DMS53 treated with DMSO at 0.1 percent for 48 hours (cell line): ENCODE measurements at regions not wholly inside any gene's neighbourhood (a gene's known extent, or its start where the extent isn't known, plus 50 kb on each side); places are given as distances from the start of the nearest gene placed in this dataset.
"Not testable (repeated sequence)": the region's sequence is repeated elsewhere in the genome, so short reads cannot be mapped to it uniquely, and the experiment has no call there.

Experiments
- DNase-seq: peaks from one replicate; lab custom pipeline; 2025; ENCODE audit not compliant: unreplicated experiment; lab: John Stamatoyannopoulos, UW

DNA sequence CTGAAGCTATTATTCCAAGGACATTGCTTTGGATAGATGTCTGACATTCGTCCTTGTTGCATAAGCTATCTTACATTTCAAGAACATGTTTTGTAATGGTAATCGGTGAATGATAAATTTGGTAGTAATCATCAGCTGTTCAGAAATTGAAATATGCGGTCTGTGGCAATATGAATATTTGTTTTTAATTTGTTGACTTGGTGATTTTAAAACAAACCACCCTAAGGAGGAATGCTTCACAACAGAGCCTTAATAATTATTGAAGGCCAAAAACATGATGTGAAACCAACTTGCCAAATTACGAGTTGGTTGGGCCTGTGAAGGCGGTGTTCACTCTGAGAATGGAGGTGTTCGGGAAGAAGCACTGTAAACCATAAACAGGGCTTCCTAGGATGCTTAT lies 149.7 kb upstream of the TUT7 start:
- no peak for DNase-seq

DNA sequence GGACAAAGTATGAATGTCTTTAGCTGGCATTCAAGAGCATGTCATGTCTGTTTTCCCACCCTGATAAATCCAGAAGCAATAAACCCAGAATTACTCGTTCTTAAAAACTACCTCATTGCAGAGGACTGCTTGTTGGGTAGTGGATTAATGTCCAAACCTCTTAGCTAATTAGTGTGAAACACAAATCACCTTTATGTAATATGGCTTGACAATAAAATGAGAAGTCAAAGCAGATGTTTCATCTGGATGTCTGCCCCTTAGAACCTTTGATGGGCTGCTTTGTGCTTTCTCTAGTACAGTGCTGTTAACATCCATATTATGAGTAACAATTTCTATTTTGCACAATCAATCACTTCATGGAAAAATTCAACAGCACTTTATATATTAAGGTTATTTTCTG lies 149.1 kb upstream of the TUT7 start:
- no peak for DNase-seq

- no peak for DNase-seq
Measured at GRCh38 chr9:86500667-86501435, 146.6 kb upstream of the TUT7 start.

- DNase-seq = no peak
Measured at GRCh38 chr9:86500031-86500430, 145.8 kb upstream of the TUT7 start.

DNA sequence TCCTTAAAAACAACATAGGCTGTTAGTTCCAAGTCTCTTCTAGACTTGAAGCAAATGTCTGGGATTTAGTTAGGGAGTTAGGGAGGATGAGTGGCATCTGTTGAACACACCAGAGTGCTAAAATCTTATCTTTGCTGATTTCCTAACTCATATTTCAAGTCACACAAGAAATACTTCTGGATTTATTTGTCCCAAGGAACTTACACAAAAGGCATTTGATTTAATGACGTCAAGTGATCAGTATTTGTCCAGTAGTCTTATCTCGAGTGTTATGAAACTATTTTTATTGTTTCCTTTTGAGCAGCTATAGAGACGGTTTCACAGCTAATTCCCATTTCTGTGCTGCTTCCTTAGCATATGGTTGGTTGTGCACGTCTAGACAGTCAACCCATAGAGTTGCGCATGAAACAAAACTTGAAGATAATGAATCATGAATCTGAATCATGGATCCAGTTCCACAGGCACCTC lies 140.5 kb upstream of the TUT7 start:
- DNase-seq = no peak

GRCh38 chr9:86491468-86492266 lies 137.5 kb upstream of the TUT7 start:
- no peak for DNase-seq

DNA sequence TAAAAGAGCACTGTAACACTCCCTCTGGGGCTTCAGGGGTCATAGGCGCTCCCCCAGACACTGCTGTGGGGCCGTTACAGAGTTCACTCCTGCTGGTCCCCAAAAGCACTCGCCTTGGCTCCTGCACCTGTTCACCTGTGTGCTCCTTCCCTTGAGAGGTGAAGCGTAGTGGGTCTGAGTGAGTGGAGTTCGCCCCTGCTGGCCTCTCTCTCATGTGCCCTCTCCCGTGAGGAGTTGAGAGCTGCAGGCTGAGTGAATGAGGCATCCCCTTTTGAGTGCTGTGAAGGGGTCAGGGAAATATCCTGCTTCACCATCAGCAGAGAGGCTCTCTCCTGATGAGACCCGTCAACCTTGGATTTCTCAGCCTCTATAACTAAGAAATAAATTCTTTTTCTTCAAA lies 134.6 kb upstream of the TUT7 start:
- no peak for DNase-seq

GRCh38 chr9:86488345-86488744 lies 134.1 kb upstream of the TUT7 start:
- DNase-seq = no peak

DNA sequence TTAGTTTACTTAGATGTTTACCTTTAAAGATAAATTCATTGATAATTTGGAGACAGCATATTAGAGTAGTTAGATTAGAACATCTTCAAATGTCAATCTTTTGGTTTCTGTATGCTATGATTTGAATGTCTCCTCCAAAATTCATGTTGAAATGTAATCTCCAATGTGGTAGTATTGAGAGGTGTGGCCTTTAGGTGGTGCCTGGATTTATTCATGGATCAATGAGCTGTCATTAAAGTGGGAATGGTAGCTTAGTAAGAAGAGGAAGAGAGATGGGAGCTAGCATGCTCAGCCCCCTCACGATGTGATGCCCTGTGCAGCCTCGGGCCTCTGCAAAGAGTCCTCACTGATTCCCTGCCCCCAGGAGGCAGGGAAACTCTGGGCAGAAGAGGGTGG lies 133.6 kb upstream of the TUT7 start:
- no peak for DNase-seq

DNA sequence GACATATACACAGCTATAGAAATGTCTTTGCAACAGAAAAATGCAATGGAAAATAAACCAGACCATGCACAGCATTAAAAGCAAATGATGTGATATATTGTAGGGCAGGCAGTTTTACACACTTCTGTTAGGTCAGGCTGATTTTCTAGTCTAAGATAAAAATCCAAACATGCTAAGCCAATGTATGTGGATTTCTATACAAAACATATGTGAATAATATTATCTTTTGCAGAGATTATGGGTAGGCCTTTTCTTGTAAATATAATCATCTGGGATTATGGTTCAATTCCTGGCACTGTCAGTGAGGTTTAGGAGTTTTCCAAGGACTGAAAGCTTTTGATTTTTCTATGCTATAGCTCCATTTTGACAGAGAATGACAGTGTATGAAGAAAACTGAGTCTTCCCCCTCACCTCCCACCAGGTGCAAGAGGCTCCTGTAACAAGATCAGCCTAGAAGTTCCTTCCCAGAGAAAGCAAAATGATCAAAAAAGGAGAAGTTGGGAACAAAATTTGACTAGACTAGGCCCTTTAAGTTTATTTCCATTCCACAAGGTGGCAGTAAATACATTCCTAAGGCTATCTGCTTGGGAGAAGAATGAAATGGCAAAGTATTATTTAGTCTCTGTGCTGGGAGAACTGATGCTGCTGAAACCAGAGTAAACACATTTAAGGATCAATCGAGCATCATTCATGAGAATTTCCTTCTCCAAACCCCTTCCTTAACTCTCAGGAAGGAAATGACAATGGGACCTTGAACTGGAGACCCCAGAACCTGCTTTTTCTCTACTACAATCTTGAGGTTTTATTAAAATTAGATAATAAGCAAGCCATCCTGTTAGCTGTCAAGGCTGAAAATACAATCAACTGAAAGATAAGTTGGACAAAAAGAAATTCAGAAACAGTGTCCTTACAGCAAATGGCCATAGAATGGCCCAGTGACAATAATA lies 133.0 kb upstream of the TUT7 start:
- DNase-seq = peak; percentile 9

DNA sequence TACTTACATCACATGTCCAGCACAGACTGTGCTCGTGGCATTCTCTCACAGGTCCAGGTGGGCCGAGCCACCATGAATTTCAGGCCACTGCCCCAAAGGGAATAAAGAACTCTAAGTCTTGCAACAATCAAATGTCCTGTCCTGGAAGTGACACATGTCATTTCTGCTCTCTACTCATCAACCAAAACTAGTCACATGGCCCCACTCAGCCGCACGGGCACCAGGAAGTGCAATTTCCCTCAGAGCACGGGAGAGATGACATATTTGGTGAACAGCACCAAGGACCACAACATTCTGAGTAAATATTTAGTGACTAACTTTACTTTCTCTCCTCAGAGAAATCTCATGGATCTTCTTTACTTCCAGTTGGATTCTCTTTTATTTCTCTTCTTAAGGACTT lies 131.1 kb upstream of the TUT7 start:
- DNase-seq = no peak

DNA sequence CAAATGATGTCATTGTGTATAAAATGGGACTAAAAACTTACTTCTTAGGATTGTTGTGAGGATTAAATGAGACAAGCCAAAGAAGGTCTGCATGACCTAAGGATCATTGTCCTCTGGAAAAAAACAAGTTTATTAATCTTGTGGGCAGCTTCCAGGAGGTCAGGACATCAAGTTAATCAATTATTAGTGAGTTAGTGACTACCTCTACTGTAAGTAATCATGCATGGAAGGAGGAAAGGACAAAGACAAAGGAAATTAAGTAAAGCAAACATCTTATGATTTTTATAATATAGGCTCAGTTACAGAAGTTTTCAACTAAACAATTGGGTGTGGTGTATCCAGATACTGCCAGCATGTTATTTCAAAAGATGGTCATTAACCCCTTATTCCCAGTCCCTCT lies 129.3 kb upstream of the TUT7 start:
- DNase-seq = no peak

- no peak for DNase-seq
Measured at GRCh38 chr9:86481466-86481865, 127.3 kb upstream of the TUT7 start.

DNA sequence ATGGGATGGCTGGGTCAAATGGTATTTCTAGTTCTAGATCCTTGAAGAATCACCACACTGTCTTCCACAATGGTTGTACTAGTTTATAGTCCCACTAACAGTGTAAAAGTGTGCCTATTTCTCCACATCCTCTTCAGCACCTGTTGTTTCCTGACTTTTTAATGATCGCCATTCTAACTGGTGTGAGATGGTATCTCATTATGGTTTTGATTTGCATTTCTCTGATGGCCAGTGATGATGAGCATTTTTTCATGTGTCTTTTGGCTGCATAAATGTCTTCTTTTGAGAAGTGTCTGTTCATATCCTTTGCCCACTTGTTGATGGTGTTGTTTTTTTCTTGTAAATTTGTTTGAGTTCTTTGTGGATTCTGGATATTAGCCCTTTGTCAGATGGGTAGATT lies 121.0 kb upstream of the TUT7 start:
- DNase-seq = not testable (repeated sequence)

DNA sequence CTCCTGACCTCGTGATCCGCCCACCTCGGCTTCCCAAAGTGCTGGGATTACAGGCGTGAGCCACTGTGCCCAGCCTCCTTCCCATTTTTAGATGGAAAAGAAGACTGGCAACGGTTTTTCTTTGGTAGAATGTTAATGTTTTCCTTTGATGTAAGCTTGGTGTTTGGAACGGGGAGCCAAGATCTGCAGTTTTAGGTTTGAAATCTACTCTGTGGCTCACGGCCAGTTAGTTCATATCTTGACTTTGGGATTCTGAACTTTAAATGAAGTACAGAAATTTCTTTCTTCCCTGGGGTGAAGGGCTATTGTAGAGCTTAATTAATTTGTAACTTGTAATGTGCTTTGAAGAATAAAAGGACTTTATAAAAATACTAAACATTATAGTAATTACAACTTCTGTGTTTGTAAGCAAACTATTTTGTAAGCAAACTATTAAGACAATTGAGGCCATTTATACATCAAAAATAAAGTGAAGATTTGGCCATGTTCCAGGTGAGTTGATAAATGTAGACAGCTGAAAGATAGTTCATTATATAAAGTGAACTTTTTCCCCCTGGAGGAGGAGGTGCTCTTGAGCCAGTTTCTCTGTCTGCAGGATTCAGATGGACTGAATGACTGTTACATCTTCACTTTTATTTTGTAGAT lies 117.1 kb upstream of the TUT7 start:
- no peak for DNase-seq

DNA sequence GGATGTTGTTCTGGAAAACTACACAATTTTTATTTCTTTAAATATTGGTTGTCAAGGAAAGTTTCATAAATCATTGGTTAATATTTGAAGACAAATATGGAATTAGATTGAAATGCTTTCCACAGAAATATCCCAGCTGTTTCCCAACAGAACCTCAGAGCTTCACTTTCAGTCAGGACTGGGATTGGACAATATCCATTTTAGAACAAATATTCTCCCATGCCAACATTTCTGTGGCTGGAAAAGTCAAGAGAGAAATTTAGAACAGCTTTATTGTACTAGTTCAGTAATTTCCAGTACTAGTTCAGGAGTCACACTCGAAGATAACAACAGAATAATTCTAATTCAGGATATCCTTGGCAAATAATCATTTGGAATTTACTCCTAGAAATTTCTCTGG lies 116.1 kb upstream of the TUT7 start:
- DNase-seq = no peak

DNA sequence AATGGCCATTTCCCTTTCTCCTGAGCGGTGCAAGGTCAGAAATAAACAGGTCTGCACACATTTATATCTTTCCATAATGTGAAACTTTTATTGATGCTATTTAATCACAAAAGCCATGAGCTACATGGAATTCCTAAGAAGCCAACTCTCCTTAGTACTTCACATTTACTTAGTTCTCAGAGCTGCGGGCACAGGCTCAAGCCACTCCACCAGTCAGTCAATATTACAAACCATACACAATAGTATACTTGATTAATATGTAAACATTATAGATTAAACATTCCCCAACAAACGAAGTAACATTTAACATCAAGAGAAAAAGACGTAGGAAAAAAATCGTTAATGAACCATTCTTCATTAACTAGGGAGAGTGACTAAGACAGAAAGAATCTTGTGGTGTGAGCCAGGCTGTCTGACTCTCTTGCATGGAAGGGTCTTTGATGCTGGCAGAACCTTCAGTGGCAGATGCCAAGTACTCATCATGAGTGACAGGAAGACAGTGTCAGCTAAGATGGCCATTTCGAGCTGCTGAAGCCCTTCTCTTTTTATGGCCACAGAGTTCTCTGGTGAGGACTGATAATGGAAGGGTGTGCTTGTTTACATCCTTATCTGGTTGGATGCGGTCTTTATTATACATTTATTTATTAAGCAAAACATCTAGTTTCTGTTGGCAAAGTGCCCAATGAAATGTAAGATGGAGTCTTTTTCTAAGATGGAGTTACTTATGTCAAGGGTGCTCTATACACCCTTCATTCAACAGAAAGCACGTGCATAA lies 115.5 kb upstream of the TUT7 start:
- DNase-seq = no peak

DNA sequence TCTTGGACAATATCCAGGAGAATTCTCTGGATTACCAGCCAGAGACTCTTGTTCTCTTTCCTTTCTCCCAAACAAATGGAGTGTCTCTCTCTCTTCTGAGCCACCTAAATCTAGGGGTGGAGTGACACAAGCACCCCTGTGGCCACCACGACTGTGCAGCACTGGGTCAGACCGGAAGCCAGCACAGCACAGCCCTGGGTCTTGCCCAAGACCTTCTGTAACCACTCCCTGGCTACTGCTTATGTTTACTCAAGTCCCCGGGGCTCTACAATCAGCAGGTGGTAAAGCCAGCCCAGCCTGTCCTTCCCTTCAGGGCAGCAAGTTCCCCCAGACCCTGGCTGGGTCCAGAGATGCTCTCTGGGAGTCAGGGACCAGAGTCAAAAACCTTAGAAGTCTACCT lies 110.0 kb upstream of the TUT7 start:
- no peak for DNase-seq

GRCh38 chr9:86460216-86461002 lies 106.2 kb upstream of the TUT7 start:
- no peak for DNase-seq
